Fibroblast of lung (primary cell): ENCODE measurements at regions not wholly inside any gene's neighbourhood (a gene's known extent, or its start where the extent isn't known, plus 50 kb on each side); places are given as distances from the start of the nearest gene placed in this dataset.

ENCODE experiments used
- DNase-seq, 2 donors: peaks; one replicate each; pipeline versions ENCODE4 v3.0.0 to v3.0.0-alpha.2; 2010; ENCODE audit warnings: low read depth in 2 of 2
- H2AFZ ChIP-seq: 2 replicates; pipeline ENCODE4 v1.5.1; 2012; ENCODE audit warnings: low read length, control low read depth, inconsistent platforms
- H3K27ac ChIP-seq: 2 replicates; pipeline ENCODE4 v1.5.1; 2011; ENCODE audit warnings: low read length, control low read depth; ENCODE audit not compliant: insufficient read depth
- H3K27me3 ChIP-seq: 2 replicates; pipeline ENCODE4 v1.5.1; 2011; ENCODE audit warnings: mild to moderate bottlenecking, low read length; ENCODE audit not compliant: control insufficient read depth, insufficient read depth
- H3K36me3 ChIP-seq: 2 replicates; pipeline ENCODE4 v1.5.1; 2011; ENCODE audit warnings: low read length; ENCODE audit not compliant: control insufficient read depth, insufficient read depth
- H3K4me1 ChIP-seq: 2 replicates; pipeline ENCODE4 v1.5.1; 2011; ENCODE audit warnings: low read length; ENCODE audit not compliant: control insufficient read depth, insufficient read depth; ENCODE audit errors: extremely low read depth
- H3K4me2 ChIP-seq: 2 replicates; pipeline ENCODE4 v1.5.1; 2011; ENCODE audit warnings: low read length, control low read depth; ENCODE audit not compliant: insufficient read depth; ENCODE audit errors: extremely low read depth
- H3K4me3 ChIP-seq, 4 experiments: fragments of 200-600 bp in 1 of 4; sonication (generic) in 1 of 4; replicated peaks in 1 of 4; 2 replicates each; pipeline ENCODE4 v1.5.1; 2011 to 2016; ENCODE audit warnings: low read length in 4 of 4, low read depth in 3 of 4, mild to moderate bottlenecking in 3 of 4, control low read depth in 2 of 4, inconsistent platforms in 1 of 4, mixed read lengths in 1 of 4; ENCODE audit not compliant: insufficient read depth in 1 of 4; ENCODE audit errors: control extremely low read depth in 1 of 4
- H3K79me2 ChIP-seq: 2 replicates; pipeline ENCODE4 v1.5.1; 2012; ENCODE audit warnings: mild to moderate bottlenecking, low read length, inconsistent platforms; ENCODE audit not compliant: control insufficient read depth, insufficient read depth
- H3K9ac ChIP-seq: 2 replicates; pipeline ENCODE4 v1.5.1; 2011; ENCODE audit warnings: mild to moderate bottlenecking, low read length, control low read depth; ENCODE audit not compliant: insufficient read depth
- H3K9me3 ChIP-seq: 2 replicates; pipeline ENCODE4 v1.5.1; 2012; ENCODE audit warnings: low read depth, low read length; ENCODE audit not compliant: control insufficient read depth, insufficient read depth
- H4K20me1 ChIP-seq: 2 replicates; pipeline ENCODE4 v1.5.1; 2011; ENCODE audit warnings: low read length; ENCODE audit not compliant: control insufficient read depth, insufficient read depth; ENCODE audit errors: extremely low read depth
- EZH2 ChIP-seq: IDR thresholded peaks from 2 replicates; pipeline ENCODE4 v1.5.1; 2012; ENCODE audit warnings: low read length, control low read depth, mild to moderate bottlenecking; ENCODE audit errors: missing control alignments
- TF ChIP-seq, protein P1 (sequence below), 2 donors: IDR thresholded peaks in 1 of 2; conservative IDR thresholded peaks in 1 of 2; 1 replicate in 1 of 2; 2 replicates in 1 of 2; pipeline ENCODE4 v1.5.1; 2011 to 2012; ENCODE audit warnings: low read length in 2 of 2, control low read depth in 1 of 2, inconsistent platforms in 1 of 2, low read depth in 1 of 2, mild to moderate bottlenecking in 1 of 2

DNA sequence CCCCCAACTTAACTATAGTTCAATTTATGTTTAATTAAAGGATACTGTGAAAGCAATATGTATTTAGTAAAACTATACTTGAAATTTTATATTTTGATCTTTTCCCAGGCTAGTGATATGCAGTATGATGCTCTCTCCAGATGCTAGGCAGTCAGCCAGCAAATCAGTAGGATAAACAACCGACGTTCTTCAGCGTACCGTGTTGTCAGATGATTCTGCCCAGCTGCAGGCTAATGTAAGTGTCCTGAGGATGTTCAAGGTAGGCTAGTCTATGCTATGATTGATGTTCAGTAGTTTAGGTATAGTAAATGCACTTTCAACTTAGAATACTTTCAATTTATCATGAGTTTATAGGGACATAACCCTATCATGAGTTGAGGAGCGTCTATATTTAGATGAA lies 762.6 kb downstream of the MRPL39 start:
- Histone ChIP-seq H3K79me2 (no peaks in the 10 kb centered on the region), H3K4me1 (no peaks in the 10 kb centered on the region), H2AFZ (no peak overlapping the region), H4K20me1 (no peaks in the 10 kb centered on the region), H3K4me2 (no peak overlapping the region), H3K4me3 (no peak overlapping the region), H3K36me3 (no peaks in the 10 kb centered on the region), H3K27me3 (no peaks in the 10 kb centered on the region), H3K27ac (no peak overlapping the region), H3K9me3 (no peaks in the 10 kb centered on the region), H3K9ac (no peak overlapping the region)
- TF ChIP-seq, protein P1, sequence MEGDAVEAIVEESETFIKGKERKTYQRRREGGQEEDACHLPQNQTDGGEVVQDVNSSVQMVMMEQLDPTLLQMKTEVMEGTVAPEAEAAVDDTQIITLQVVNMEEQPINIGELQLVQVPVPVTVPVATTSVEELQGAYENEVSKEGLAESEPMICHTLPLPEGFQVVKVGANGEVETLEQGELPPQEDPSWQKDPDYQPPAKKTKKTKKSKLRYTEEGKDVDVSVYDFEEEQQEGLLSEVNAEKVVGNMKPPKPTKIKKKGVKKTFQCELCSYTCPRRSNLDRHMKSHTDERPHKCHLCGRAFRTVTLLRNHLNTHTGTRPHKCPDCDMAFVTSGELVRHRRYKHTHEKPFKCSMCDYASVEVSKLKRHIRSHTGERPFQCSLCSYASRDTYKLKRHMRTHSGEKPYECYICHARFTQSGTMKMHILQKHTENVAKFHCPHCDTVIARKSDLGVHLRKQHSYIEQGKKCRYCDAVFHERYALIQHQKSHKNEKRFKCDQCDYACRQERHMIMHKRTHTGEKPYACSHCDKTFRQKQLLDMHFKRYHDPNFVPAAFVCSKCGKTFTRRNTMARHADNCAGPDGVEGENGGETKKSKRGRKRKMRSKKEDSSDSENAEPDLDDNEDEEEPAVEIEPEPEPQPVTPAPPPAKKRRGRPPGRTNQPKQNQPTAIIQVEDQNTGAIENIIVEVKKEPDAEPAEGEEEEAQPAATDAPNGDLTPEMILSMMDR (conservative IDR thresholded peaks at IDR 0.05 in 1 of 2, IDR thresholded peaks at IDR 0.05 in 1 of 2; ENCODE audit: low read depth in 1 of 2, low read length in 2 of 2) = no peak
- TF ChIP-seq EZH2 = no peak
- peak in 1 of 2 donors; percentile 26 for DNase-seq

DNA sequence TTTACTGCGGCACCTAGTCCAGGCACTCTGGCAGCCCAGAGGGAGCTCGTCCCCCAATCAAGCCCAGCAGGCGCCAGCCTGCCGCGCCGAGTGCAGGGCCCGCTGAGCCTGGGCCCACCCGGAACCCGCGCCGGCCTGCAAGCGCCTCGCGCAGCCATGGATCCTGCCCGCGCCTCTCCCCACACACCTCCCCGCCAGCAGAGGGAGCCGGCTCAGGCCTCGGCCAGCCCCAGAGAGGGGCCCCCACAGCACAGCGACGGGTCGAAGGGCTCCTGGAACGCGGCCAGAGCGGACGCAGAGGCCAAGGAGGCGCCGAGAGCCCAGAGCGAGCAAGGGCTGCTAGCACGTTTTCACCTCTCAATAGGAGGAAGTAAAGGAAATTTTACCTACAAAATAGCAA lies 767.0 kb downstream of the MRPL39 start:
- Histone ChIP-seq H3K4me3 (no peak overlapping the region), H4K20me1 (no peaks in the 10 kb centered on the region), H3K4me1 (no peaks in the 10 kb centered on the region), H3K4me2 (no peak overlapping the region), H3K9me3 (no peaks in the 10 kb centered on the region), H3K36me3 (no peaks in the 10 kb centered on the region), H3K27ac (no peak overlapping the region), H2AFZ (no peak overlapping the region), H3K9ac (no peak overlapping the region), H3K79me2 (no peaks in the 10 kb centered on the region), H3K27me3 (no peaks in the 10 kb centered on the region)
- TF ChIP-seq EZH2 = no peak
- TF ChIP-seq, protein P1 (conservative IDR thresholded peaks at IDR 0.05 in 1 of 2, IDR thresholded peaks at IDR 0.05 in 1 of 2; ENCODE audit: low read depth in 1 of 2, low read length in 2 of 2) = no peak
- no peak for DNase-seq

DNA sequence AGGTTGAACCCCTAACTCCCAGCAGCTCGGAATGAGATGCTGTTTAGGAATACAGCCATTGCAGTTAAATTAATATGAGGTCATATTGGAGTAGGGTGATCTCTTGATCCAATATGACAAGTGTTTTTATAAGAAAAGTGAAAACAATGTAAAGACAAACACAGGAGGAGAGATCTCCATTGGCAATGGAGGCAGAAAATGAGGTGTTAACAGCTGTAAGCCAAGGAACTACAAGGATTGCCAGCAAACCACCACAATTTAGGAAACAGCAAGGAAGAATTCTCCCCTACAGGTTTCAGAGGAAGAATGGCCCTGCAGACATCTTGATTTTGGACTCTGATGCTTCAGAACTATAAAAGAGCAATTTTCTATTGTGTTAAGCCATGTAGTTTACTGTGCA lies 774.3 kb downstream of the MRPL39 start:
- DNase-seq = no peak
- Histone ChIP-seq H3K27ac (no peak overlapping the region), H3K79me2 (no peaks in the 10 kb centered on the region), H3K27me3 (no peaks in the 10 kb centered on the region), H3K36me3 (no peaks in the 10 kb centered on the region), H3K9ac (no peak overlapping the region), H3K9me3 (no peaks in the 10 kb centered on the region), H2AFZ (no peak overlapping the region), H4K20me1 (no peaks in the 10 kb centered on the region), H3K4me3 (no peak overlapping the region), H3K4me2 (no peak overlapping the region), H3K4me1 (no peaks in the 10 kb centered on the region)
- TF ChIP-seq, protein P1 (conservative IDR thresholded peaks at IDR 0.05 in 1 of 2, IDR thresholded peaks at IDR 0.05 in 1 of 2; ENCODE audit: low read depth in 1 of 2, low read length in 2 of 2) = no peak
- no peak for TF ChIP-seq EZH2
